KG1 (cell line): ENCODE measurements at regions not wholly inside any gene's neighbourhood (a gene's known extent, or its start where the extent isn't known, plus 50 kb on each side); places are given as distances from the start of the nearest gene placed in this dataset.

Source experiments
- DNase-seq: peaks from one replicate; lab custom pipeline; 2025; lab: John Stamatoyannopoulos, UW

GRCh38 chr4:11183356-11183740 is 245.3 kb downstream of the HS3ST1 start:
- DNase-seq, result no peak

GRCh38 chr4:11182586-11183355 is 245.9 kb downstream of the HS3ST1 start:
- DNase-seq, result no peak

GRCh38 chr4:11182031-11182430 is 246.7 kb downstream of the HS3ST1 start:
- no peak for DNase-seq

- DNase-seq, result no peak
Measured at GRCh38 chr4:11179796-11180195, 248.9 kb downstream of the HS3ST1 start.

- no peak for DNase-seq
Measured at GRCh38 chr4:11178433-11178832, 250.3 kb downstream of the HS3ST1 start.

GRCh38 chr4:11175374-11175773 is 253.3 kb downstream of the HS3ST1 start:
- no peak for DNase-seq

- DNase-seq, result no peak
Measured at GRCh38 chr4:11166606-11167005, 262.1 kb downstream of the HS3ST1 start.

- no peak for DNase-seq
Measured at GRCh38 chr4:11166034-11166433, 262.7 kb downstream of the HS3ST1 start.

- DNase-seq, result no peak
Measured at GRCh38 chr4:11165052-11165451, 263.6 kb downstream of the HS3ST1 start.

GRCh38 chr4:11160288-11160687 is 268.4 kb downstream of the HS3ST1 start:
- no peak for DNase-seq

- DNase-seq, result no peak
Measured at GRCh38 chr4:11158971-11159370, 269.7 kb downstream of the HS3ST1 start.

GRCh38 chr4:11155208-11155867 is 273.4 kb downstream of the HS3ST1 start:
- DNase-seq, result no peak

- no peak for DNase-seq
Measured at GRCh38 chr4:11153171-11153750, 275.4 kb downstream of the HS3ST1 start.

- no peak for DNase-seq
Measured at GRCh38 chr4:11152684-11153083, 276.0 kb downstream of the HS3ST1 start.

GRCh38 chr4:11151500-11151899 is 277.2 kb downstream of the HS3ST1 start:
- no peak for DNase-seq

- DNase-seq, result no peak
Measured at GRCh38 chr4:11149612-11150259, 279.0 kb downstream of the HS3ST1 start.

GRCh38 chr4:11139871-11140270 is 288.8 kb downstream of the HS3ST1 start:
- DNase-seq, result no peak

- DNase-seq, result no peak
Measured at GRCh38 chr4:11138964-11139363, 289.7 kb downstream of the HS3ST1 start.

GRCh38 chr4:11134705-11135104 is 294.0 kb downstream of the HS3ST1 start:
- DNase-seq, result no peak

- DNase-seq, result no peak
Measured at GRCh38 chr4:11133868-11134267, 294.8 kb downstream of the HS3ST1 start.

GRCh38 chr4:11132478-11132877 is 296.2 kb downstream of the HS3ST1 start:
- DNase-seq, result no peak

- no peak for DNase-seq
Measured at GRCh38 chr4:11131491-11131890, 297.2 kb downstream of the HS3ST1 start.
